ENCODE measurements at regions not wholly inside any gene's neighbourhood (a gene's known extent, or its start where the extent isn't known, plus 50 kb on each side); places are given as distances from the start of the nearest gene placed in this dataset.
A peak's percentile ranks its signal among the peaks of the same experiment; 100 is the strongest.
"Not testable (repeated sequence)": the region's sequence is repeated elsewhere in the genome, so short reads cannot be mapped to it uniquely, and the experiment has no call there.

- no peaks in the 10 kb centered on the region for H4K20me1 ChIP-seq (ENCODE audit: insufficient read depth)
- no peaks in the 10 kb centered on the region for H3K9me3 ChIP-seq (ENCODE audit: insufficient read depth, low read depth)
- DNase-seq, result no peak
- TF ChIP-seq CTCF (conservative IDR thresholded peaks at IDR 0.05) (no peak), EZH2 (IDR thresholded peaks at IDR 0.05; ENCODE audit: low read depth) (no peak)
- H3K4me1 ChIP-seq (replicated peaks; ENCODE audit: insufficient read depth), result no peaks in the 10 kb centered on the region
- no TSS peak for BruUV-seq (replicated peaks)
- no peaks in the 10 kb centered on the region for H3K27me3 ChIP-seq (ENCODE audit: insufficient read depth, low read depth)
- H3K27ac ChIP-seq, result no peak overlapping the region
- no peaks in the 10 kb centered on the region for H3K79me2 ChIP-seq (ENCODE audit: low read depth)
- H3K36me3 ChIP-seq (ENCODE audit: low read depth), result no peaks in the 10 kb centered on the region
- peaks cover 8% of the 10 kb centered on the region; the same call in 1 of the 2 replicates for H3K9me2 ChIP-seq (ENCODE audit: insufficient read depth)
- ChIA-PET POLR2A (ENCODE audit: unreplicated experiment) (no interaction called here), CTCF (no interaction called here)
- no peak overlapping the region for H3K4me2 ChIP-seq
- no peak overlapping the region for H3K4me3 ChIP-seq
- no peaks in the 10 kb centered on the region for H3F3A ChIP-seq (ENCODE audit: insufficient read depth, low read depth)
- intact Hi-C loops (cut with micrococcal nuclease; ENCODE audit: unreplicated experiment), result no loop called here
- H2AFZ ChIP-seq, result no peak overlapping the region; the same call in 1 of the 2 replicates
These were observed 1232.6 kb upstream of the NRXN1 start for GRCh38 chr2:52264488-52264887.

GRCh38 chr2:52260904-52261303 is 1229.0 kb upstream of the NRXN1 start:
- intact Hi-C loops (cut with micrococcal nuclease; ENCODE audit: unreplicated experiment), result no loop called here
- Histone ChIP-seq H3K4me1 (replicated peaks; ENCODE audit: insufficient read depth) (no peaks in the 10 kb centered on the region), H3K4me2 (no peak overlapping the region), H3K27ac (no peak overlapping the region), H3F3A (ENCODE audit: insufficient read depth, low read depth) (no peaks in the 10 kb centered on the region), H4K20me1 (ENCODE audit: insufficient read depth) (no peaks in the 10 kb centered on the region), H3K36me3 (ENCODE audit: low read depth) (no peaks in the 10 kb centered on the region), H3K79me2 (ENCODE audit: low read depth) (no peaks in the 10 kb centered on the region), H3K9me3 (ENCODE audit: insufficient read depth, low read depth) (no peaks in the 10 kb centered on the region), H3K9me2 (ENCODE audit: insufficient read depth) (peaks cover 8% of the 10 kb centered on the region; the same call in 1 of the 2 replicates), H3K4me3 (no peak overlapping the region), H3K27me3 (ENCODE audit: insufficient read depth, low read depth) (no peaks in the 10 kb centered on the region), H2AFZ (peak overlapping the region; percentile 24; the same call in 1 of the 2 replicates)
- no peak for DNase-seq
- no TSS peak for BruUV-seq (replicated peaks)
- POLR2A ChIA-PET (ENCODE audit: unreplicated experiment), result no interaction called here
- CTCF ChIA-PET, result no interaction called here
- TF ChIP-seq EZH2 (IDR thresholded peaks at IDR 0.05; ENCODE audit: low read depth) (no peak), CTCF (conservative IDR thresholded peaks at IDR 0.05) (no peak)

- H3K27me3 ChIP-seq (ENCODE audit: insufficient read depth, low read depth); H3K36me3 ChIP-seq (ENCODE audit: low read depth); H3K4me1 ChIP-seq (replicated peaks; ENCODE audit: insufficient read depth); DNase-seq; H4K20me1 ChIP-seq (ENCODE audit: insufficient read depth); intact Hi-C loops (cut with micrococcal nuclease; ENCODE audit: unreplicated experiment); POLR2A ChIA-PET (ENCODE audit: unreplicated experiment); H3K4me3 ChIP-seq; H3F3A ChIP-seq (ENCODE audit: insufficient read depth, low read depth); H2AFZ ChIP-seq; BruUV-seq (replicated peaks); H3K9me2 ChIP-seq (ENCODE audit: insufficient read depth); H3K9me3 ChIP-seq (ENCODE audit: insufficient read depth, low read depth); H3K4me2 ChIP-seq; H3K79me2 ChIP-seq (ENCODE audit: low read depth); CTCF ChIA-PET; H3K27ac ChIP-seq: not testable (repeated sequence)
These were observed 1227.0 kb upstream of the NRXN1 start for GRCh38 chr2:52258967-52259366.

GRCh38 chr2:52258038-52258437 is 1226.1 kb upstream of the NRXN1 start:
- ChIA-PET CTCF (no interaction called here), POLR2A (ENCODE audit: unreplicated experiment) (no interaction called here)
- no peaks in the 10 kb centered on the region; the same call in 1 of the 2 replicates for H3K9me3 ChIP-seq (ENCODE audit: insufficient read depth, low read depth)
- no peak for DNase-seq
- peaks cover 8% of the 10 kb centered on the region; the same call in 1 of the 2 replicates for H3K9me2 ChIP-seq (ENCODE audit: insufficient read depth)
- H3F3A ChIP-seq (ENCODE audit: insufficient read depth, low read depth), result no peaks in the 10 kb centered on the region
- H3K27me3 ChIP-seq (ENCODE audit: insufficient read depth, low read depth), result no peaks in the 10 kb centered on the region
- no peak overlapping the region for H3K4me2 ChIP-seq
- no peak overlapping the region for H3K4me3 ChIP-seq
- intact Hi-C loops (cut with micrococcal nuclease; ENCODE audit: unreplicated experiment), result no loop called here
- H2AFZ ChIP-seq, result no peak overlapping the region
- no peak overlapping the region for H3K27ac ChIP-seq
- no peaks in the 10 kb centered on the region for H3K36me3 ChIP-seq (ENCODE audit: low read depth)
- no peak for TF ChIP-seq CTCF (conservative IDR thresholded peaks at IDR 0.05)
- no peak for TF ChIP-seq EZH2 (IDR thresholded peaks at IDR 0.05; ENCODE audit: low read depth)
- no peaks in the 10 kb centered on the region for H4K20me1 ChIP-seq (ENCODE audit: insufficient read depth)
- BruUV-seq (replicated peaks), result no TSS peak
- H3K4me1 ChIP-seq (replicated peaks; ENCODE audit: insufficient read depth), result no peaks in the 10 kb centered on the region
- H3K79me2 ChIP-seq (ENCODE audit: low read depth), result no peaks in the 10 kb centered on the region

Data from PC-9 (cell line).